OCI-LY1 (cell line): ENCODE measurements at regions not wholly inside any gene's neighbourhood (a gene's known extent, or its start where the extent isn't known, plus 50 kb on each side); places are given as distances from the start of the nearest gene placed in this dataset.
"Not testable (repeated sequence)": the region's sequence is repeated elsewhere in the genome, so short reads cannot be mapped to it uniquely, and the experiment has no call there.

Experiments
- H2AFZ ChIP-seq: fragments of 200-600 bp; sonication (generic), shearing (Covaris generic); 2 replicates; pipeline ENCODE4 v1.6.0; 2014; ENCODE audit warnings: antibody characterized with exemption, mild to moderate bottlenecking, low read length
- H3F3A ChIP-seq: fragments of 200-600 bp; sonication (generic), shearing (Covaris generic); 2 replicates; pipeline ENCODE4 v1.6.0; 2014; ENCODE audit warnings: mild to moderate bottlenecking, antibody characterized with exemption, low read length, moderate library complexity; ENCODE audit not compliant: insufficient read depth
- H3K27ac ChIP-seq: fragments of 200-600 bp; sonication (generic); 2 replicates; pipeline ENCODE4 v1.5.1; 2014; ENCODE audit warnings: low read length, mixed run types, mild to moderate bottlenecking, low read depth; ENCODE audit not compliant: poor library complexity, severe bottlenecking
- H3K27me3 ChIP-seq: fragments of 200-600 bp; sonication (generic); 2 replicates; pipeline ENCODE4 v1.6.0; 2014; ENCODE audit warnings: antibody characterized with exemption, mild to moderate bottlenecking, low read length, moderate library complexity; ENCODE audit not compliant: insufficient read depth
- H3K36me3 ChIP-seq: fragments of 200-600 bp; sonication (generic); 2 replicates; pipeline ENCODE4 v1.6.1; 2014; ENCODE audit warnings: mild to moderate bottlenecking, antibody characterized with exemption, low read length, moderate library complexity, mixed read lengths; ENCODE audit not compliant: insufficient read depth
- H3K4me1 ChIP-seq: fragments of 200-600 bp; sonication (generic); 2 replicates; pipeline ENCODE4 v1.5.1; 2014; ENCODE audit warnings: mild to moderate bottlenecking, low read length, moderate library complexity; ENCODE audit not compliant: insufficient read depth, severe bottlenecking
- H3K4me2 ChIP-seq: fragments of 200-600 bp; sonication (generic), shearing (Covaris generic); 2 replicates; pipeline ENCODE4 v1.6.1; 2014; ENCODE audit warnings: low read length
- H3K4me3 ChIP-seq: fragments of 200-600 bp; sonication (generic); 2 replicates; pipeline ENCODE4 v1.5.1; 2014; ENCODE audit warnings: low read length, low read depth, mild to moderate bottlenecking, mixed read lengths; ENCODE audit not compliant: poor library complexity, severe bottlenecking
- H3K79me2 ChIP-seq: fragments of 200-600 bp; shearing (Covaris generic); 2 replicates; pipeline ENCODE4 v1.6.1; 2016; ENCODE audit warnings: mixed run types, low read length, mixed read lengths; ENCODE audit not compliant: insufficient read depth
- H3K9ac ChIP-seq: fragments of 200-600 bp; sonication (generic), shearing (Covaris generic); 2 replicates; pipeline ENCODE4 v1.6.1; 2014; ENCODE audit warnings: mild to moderate bottlenecking, low read length, mixed read lengths
- H3K9me2 ChIP-seq: fragments of 200-600 bp; sonication (generic), shearing (Covaris generic); 2 replicates; pipeline ENCODE4 v1.6.1; 2014; ENCODE audit warnings: low read depth, mild to moderate bottlenecking, low read length, mixed read lengths
- H3K9me3 ChIP-seq: fragments of 200-600 bp; shearing (Covaris generic); 2 replicates; pipeline ENCODE4 v1.6.1; 2014; ENCODE audit warnings: low read length, mixed read lengths
- H4K20me1 ChIP-seq: fragments of 200-600 bp; sonication (generic), shearing (Covaris generic); 2 replicates; pipeline ENCODE4 v1.6.0; 2016; ENCODE audit warnings: mild to moderate bottlenecking, low read length; ENCODE audit not compliant: insufficient read depth
- CTCF ChIP-seq: fragments of 200-600 bp; sonication (generic), shearing (Covaris generic); IDR thresholded peaks from 2 replicates; pipeline ENCODE4 v1.5.1; 2017; ENCODE audit warnings: mild to moderate bottlenecking, antibody characterized with exemption, low read length, moderate library complexity, mixed read lengths
- EZH2 ChIP-seq: fragments of 200-600 bp; sonication (generic), shearing (Covaris generic); IDR thresholded peaks from 2 replicates; pipeline ENCODE4 v1.8.0; 2017; ENCODE audit warnings: borderline replicate concordance, mixed run types, mild to moderate bottlenecking, antibody characterized with exemption, low read length, moderate library complexity, mixed read lengths

- H2AFZ ChIP-seq = no peak overlapping the region
- no peak overlapping the region for H3K4me2 ChIP-seq
- no peaks in the 10 kb centered on the region for H3K9me2 ChIP-seq
- H3K4me1 ChIP-seq = no peaks in the 10 kb centered on the region
- H3K27ac ChIP-seq = no peak overlapping the region
- no peaks in the 10 kb centered on the region for H3F3A ChIP-seq
- H3K79me2 ChIP-seq = no peaks in the 10 kb centered on the region
- no peak overlapping the region for H3K4me3 ChIP-seq
- no peaks in the 10 kb centered on the region for H3K27me3 ChIP-seq
- no peaks in the 10 kb centered on the region for H3K36me3 ChIP-seq
- no peak overlapping the region for H3K9ac ChIP-seq
- H4K20me1 ChIP-seq = no peaks in the 10 kb centered on the region
- H3K9me3 ChIP-seq = no peaks in the 10 kb centered on the region
- TF ChIP-seq CTCF (no peak), EZH2 (no peak)
Measured at GRCh38 chr15:84391191-84391590, 155.6 kb downstream of the GOLGA6L4 start.

- not testable (repeated sequence) for H3K36me3 ChIP-seq, H3K27ac ChIP-seq, H2AFZ ChIP-seq
Measured at GRCh38 chr15:84392020-84392419, 156.4 kb downstream of the GOLGA6L4 start.

GRCh38 chr15:84393386-84393936, 157.9 kb downstream of the GOLGA6L4 start:
- H2AFZ ChIP-seq, H4K20me1 ChIP-seq, H3K9ac ChIP-seq, H3K36me3 ChIP-seq, H3K79me2 ChIP-seq, H3K27me3 ChIP-seq, H3F3A ChIP-seq, H3K9me2 ChIP-seq, H3K4me3 ChIP-seq, H3K4me1 ChIP-seq, H3K4me2 ChIP-seq, H3K27ac ChIP-seq, H3K9me3 ChIP-seq: not testable (repeated sequence)

More at GRCh38 chr15:84392020-84392419, 156.4 kb downstream of the GOLGA6L4 start:
- H3K9me3 ChIP-seq, H3K27me3 ChIP-seq, H3K4me1 ChIP-seq, H3K9ac ChIP-seq, H3K9me2 ChIP-seq, H3K4me3 ChIP-seq, H3K4me2 ChIP-seq, H3K79me2 ChIP-seq, H3F3A ChIP-seq, H4K20me1 ChIP-seq: not testable (repeated sequence)

- H3K9me3 ChIP-seq, H4K20me1 ChIP-seq, H3K36me3 ChIP-seq, H3F3A ChIP-seq, H3K9ac ChIP-seq, H3K79me2 ChIP-seq, H2AFZ ChIP-seq, H3K27me3 ChIP-seq, H3K4me2 ChIP-seq, H3K4me1 ChIP-seq, H3K27ac ChIP-seq, H3K4me3 ChIP-seq, H3K9me2 ChIP-seq: not testable (repeated sequence)
Measured at GRCh38 chr15:84393966-84394365, 158.4 kb downstream of the GOLGA6L4 start.

GRCh38 chr15:84395384-84395783, 159.8 kb downstream of the GOLGA6L4 start:
- H4K20me1 ChIP-seq, H3K4me2 ChIP-seq, H2AFZ ChIP-seq, H3K27me3 ChIP-seq, H3F3A ChIP-seq, H3K4me3 ChIP-seq, H3K79me2 ChIP-seq, H3K4me1 ChIP-seq, H3K9me3 ChIP-seq, H3K9me2 ChIP-seq, H3K9ac ChIP-seq, H3K36me3 ChIP-seq, H3K27ac ChIP-seq: not testable (repeated sequence)

- H3K9me3 ChIP-seq, H3K79me2 ChIP-seq, H2AFZ ChIP-seq, H3K36me3 ChIP-seq, H3K4me2 ChIP-seq, H3K27ac ChIP-seq, H3K4me1 ChIP-seq, H3K9me2 ChIP-seq, H3K4me3 ChIP-seq, H3K9ac ChIP-seq, H3F3A ChIP-seq, H3K27me3 ChIP-seq, H4K20me1 ChIP-seq: not testable (repeated sequence)
Measured at GRCh38 chr15:84395881-84396280, 160.3 kb downstream of the GOLGA6L4 start.

- H3K27me3 ChIP-seq, H3K79me2 ChIP-seq, H3K36me3 ChIP-seq, H3K9me3 ChIP-seq, H3K4me2 ChIP-seq, H3K9ac ChIP-seq, H2AFZ ChIP-seq, H4K20me1 ChIP-seq, H3K9me2 ChIP-seq, H3K4me1 ChIP-seq, H3F3A ChIP-seq, H3K27ac ChIP-seq, H3K4me3 ChIP-seq: not testable (repeated sequence)
Measured at GRCh38 chr15:84397066-84397465, 161.5 kb downstream of the GOLGA6L4 start.
